PFSK-1 (cell line): ENCODE measurements at regions not wholly inside any gene's neighbourhood (a gene's known extent, or its start where the extent isn't known, plus 50 kb on each side); places are given as distances from the start of the nearest gene placed in this dataset.

Source experiments
- FOXP2 ChIP-seq: optimal IDR thresholded peaks from 2 replicates; pipeline ENCODE3; 2011; ENCODE audit warnings: borderline replicate concordance, control low read depth, inconsistent platforms; ENCODE audit not compliant: insufficient read depth; ENCODE audit errors: extremely low read length, extremely low read depth
- POLR2AphosphoS5 ChIP-seq: IDR thresholded peaks from 2 replicates; pipeline ENCODE4 v1.6.1; 2012; ENCODE audit warnings: low read depth, mild to moderate bottlenecking, control low read depth, low read length, moderate library complexity
- SIN3A ChIP-seq: IDR thresholded peaks from 2 replicates; pipeline ENCODE4 v1.6.1; 2012; ENCODE audit warnings: mild to moderate bottlenecking, low read length, moderate library complexity, borderline replicate concordance; ENCODE audit not compliant: insufficient read depth
- TAF1 ChIP-seq: IDR thresholded peaks from 2 replicates; pipeline ENCODE4 v1.6.1; 2012; ENCODE audit warnings: low read length, control low read depth, borderline replicate concordance; ENCODE audit not compliant: insufficient read depth
- TF ChIP-seq, protein P1 (sequence below), 2 experiments: IDR thresholded peaks; 2 replicates each; pipeline versions ENCODE4 v1.6.1 to v1.8.0; 2011 to 2012; ENCODE audit warnings: low read depth in 2 of 2, low read length in 2 of 2, control low read depth in 1 of 2, inconsistent platforms in 1 of 2, mild to moderate bottlenecking in 1 of 2, moderate library complexity in 1 of 2; ENCODE audit not compliant: insufficient read depth in 1 of 2

DNA sequence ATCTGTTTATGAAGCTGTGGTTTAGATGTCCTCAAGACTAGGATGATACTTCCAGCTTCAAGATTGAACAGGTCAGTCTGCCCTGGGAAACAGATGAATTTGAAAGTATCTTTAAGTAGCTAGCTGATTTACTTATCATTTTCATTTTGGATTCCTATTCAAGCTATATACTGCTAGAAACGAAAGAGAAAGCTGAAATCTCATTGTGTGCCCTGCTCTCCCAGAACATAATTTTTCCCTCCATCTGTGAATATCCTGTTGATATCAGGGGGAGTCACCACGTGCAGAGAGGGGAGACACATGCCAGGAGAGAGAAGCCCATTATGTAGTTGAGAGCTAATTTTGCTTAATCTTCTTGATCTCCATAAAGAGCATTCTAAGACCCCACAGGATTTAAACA lies 439.1 kb downstream of the NR2F1-AS1 start:
- TF ChIP-seq, protein P1, sequence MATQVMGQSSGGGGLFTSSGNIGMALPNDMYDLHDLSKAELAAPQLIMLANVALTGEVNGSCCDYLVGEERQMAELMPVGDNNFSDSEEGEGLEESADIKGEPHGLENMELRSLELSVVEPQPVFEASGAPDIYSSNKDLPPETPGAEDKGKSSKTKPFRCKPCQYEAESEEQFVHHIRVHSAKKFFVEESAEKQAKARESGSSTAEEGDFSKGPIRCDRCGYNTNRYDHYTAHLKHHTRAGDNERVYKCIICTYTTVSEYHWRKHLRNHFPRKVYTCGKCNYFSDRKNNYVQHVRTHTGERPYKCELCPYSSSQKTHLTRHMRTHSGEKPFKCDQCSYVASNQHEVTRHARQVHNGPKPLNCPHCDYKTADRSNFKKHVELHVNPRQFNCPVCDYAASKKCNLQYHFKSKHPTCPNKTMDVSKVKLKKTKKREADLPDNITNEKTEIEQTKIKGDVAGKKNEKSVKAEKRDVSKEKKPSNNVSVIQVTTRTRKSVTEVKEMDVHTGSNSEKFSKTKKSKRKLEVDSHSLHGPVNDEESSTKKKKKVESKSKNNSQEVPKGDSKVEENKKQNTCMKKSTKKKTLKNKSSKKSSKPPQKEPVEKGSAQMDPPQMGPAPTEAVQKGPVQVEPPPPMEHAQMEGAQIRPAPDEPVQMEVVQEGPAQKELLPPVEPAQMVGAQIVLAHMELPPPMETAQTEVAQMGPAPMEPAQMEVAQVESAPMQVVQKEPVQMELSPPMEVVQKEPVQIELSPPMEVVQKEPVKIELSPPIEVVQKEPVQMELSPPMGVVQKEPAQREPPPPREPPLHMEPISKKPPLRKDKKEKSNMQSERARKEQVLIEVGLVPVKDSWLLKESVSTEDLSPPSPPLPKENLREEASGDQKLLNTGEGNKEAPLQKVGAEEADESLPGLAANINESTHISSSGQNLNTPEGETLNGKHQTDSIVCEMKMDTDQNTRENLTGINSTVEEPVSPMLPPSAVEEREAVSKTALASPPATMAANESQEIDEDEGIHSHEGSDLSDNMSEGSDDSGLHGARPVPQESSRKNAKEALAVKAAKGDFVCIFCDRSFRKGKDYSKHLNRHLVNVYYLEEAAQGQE (IDR thresholded peaks at IDR 0.05; ENCODE audit: insufficient read depth in 1 of 2, low read depth in 2 of 2, low read length in 2 of 2), result no peak
- TF ChIP-seq SIN3A (no peak), TAF1 (no peak), FOXP2 (no peak), POLR2AphosphoS5 (no peak)

DNA sequence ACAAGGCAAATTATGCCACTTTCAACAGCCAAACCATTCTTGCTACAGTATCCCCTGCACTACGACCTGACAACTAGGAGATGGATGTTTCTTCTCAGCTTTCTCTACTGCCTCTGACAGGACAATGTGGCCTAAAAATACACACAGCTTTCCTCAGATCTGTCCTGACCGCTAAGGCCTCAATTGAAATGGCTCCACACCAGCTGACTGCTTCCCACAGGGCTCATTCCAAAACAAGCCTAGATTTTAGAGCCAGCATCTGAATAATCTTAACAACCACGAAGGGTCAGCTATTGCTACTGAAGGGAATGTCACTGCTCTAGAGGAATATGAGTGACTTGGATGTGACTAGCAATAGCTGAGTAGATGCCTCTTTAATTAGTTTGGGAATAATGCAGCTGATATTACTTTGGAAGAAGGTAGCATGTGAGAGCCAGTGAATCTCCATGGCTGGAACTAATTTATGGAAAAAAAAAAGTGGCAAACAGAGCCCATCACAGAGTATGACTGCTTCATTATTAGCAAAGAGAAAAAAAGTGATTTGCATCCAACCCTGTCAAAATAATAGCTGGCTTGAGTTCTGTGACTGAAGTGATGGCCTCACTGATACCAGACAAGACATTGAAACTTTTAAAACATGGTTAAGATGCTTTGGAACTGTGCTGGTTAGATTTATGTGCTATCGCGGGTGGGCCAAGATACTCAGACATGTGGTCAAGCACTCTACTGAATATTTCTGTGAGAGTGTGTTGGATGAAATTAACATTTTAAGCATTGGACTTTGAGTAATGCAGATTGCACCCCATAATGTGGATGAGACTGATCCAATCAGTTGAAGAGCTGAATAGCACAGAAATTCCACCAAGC lies 450.2 kb downstream of the NR2F1-AS1 start:
- TF ChIP-seq TAF1, result no peak
- TF ChIP-seq POLR2AphosphoS5, result no peak
- TF ChIP-seq, protein P1 (IDR thresholded peaks at IDR 0.05; ENCODE audit: insufficient read depth in 1 of 2, low read depth in 2 of 2, low read length in 2 of 2), result no peak
- TF ChIP-seq FOXP2, result no peak
- no peak for TF ChIP-seq SIN3A

- TF ChIP-seq, protein P1 (IDR thresholded peaks at IDR 0.05; ENCODE audit: insufficient read depth in 1 of 2, low read depth in 2 of 2, low read length in 2 of 2), result no peak
- TF ChIP-seq TAF1, result no peak
- no peak for TF ChIP-seq POLR2AphosphoS5
- TF ChIP-seq FOXP2, result no peak
- TF ChIP-seq SIN3A, result no peak
These were observed 454.4 kb downstream of the NR2F1-AS1 start for GRCh38 chr5:93126634-93127033.

DNA sequence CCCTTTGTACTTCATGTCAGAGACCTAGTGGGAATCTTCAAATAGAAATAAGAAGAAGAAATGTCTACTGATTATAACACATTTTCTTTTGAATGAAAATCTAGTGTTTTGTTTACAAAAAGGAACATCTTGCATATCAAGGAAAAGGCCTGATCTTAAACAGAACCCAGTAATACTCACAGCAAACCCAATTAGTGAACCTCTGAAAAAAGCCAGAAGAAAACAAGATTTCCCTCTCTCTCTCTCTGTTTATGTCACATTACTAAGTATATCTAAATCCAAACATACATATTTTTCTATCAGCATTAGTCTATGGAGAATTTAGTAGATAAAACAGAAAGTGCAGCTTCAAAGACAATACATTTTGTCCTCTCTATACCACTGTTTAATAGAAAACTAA lies 457.9 kb downstream of the NR2F1-AS1 start:
- TF ChIP-seq POLR2AphosphoS5 (no peak), SIN3A (no peak), FOXP2 (no peak), TAF1 (no peak)
- TF ChIP-seq, protein P1 (IDR thresholded peaks at IDR 0.05; ENCODE audit: insufficient read depth in 1 of 2, low read depth in 2 of 2, low read length in 2 of 2), result no peak

GRCh38 chr5:93122446-93122845 lies 458.6 kb downstream of the NR2F1-AS1 start:
- no peak for TF ChIP-seq FOXP2
- no peak for TF ChIP-seq SIN3A
- no peak for TF ChIP-seq POLR2AphosphoS5
- TF ChIP-seq TAF1, result no peak
- TF ChIP-seq, protein P1 (IDR thresholded peaks at IDR 0.05; ENCODE audit: insufficient read depth in 1 of 2, low read depth in 2 of 2, low read length in 2 of 2), result no peak
